K562 (cell line): ENCODE measurements at regions not wholly inside any gene's neighbourhood (a gene's known extent, or its start where the extent isn't known, plus 50 kb on each side); places are given as distances from the start of the nearest gene placed in this dataset.

Experiments used
- ATAC-seq: fragments of 200-7000 bp; cut with Tn5 transposase; 3 replicates; pipeline ENCODE4 v1.9.1; 2020; ENCODE audit warnings: moderate library complexity
- BruUV-seq: library from RNA; stranded (reverse); fragments of 400-500 nt; replicated peaks from 2 replicates; lab custom pipeline; 2021; lab: Mats Ljungman, UMichigan
- CTCF ChIA-PET: fragments of 300-600 bp; formaldehyde crosslinking; extraction: SDS; loops from one replicate; lab custom pipeline; 2021; ENCODE audit warnings: low intra/inter-chr PET ratio; lab: Yijun Ruan, JAX
- POLR2A ChIA-PET: fragments of 300-600, 350-650 bp; sonication (Branson Sonifier 250); formaldehyde crosslinking; extraction: SDS; loops from one replicate; lab custom pipeline; 2021; ENCODE audit warnings: antibody characterized with exemption, inconsistent platforms; lab: Yijun Ruan, JAX
- DNase-seq, 4 experiments: peaks; one replicate each; pipeline versions ENCODE4 v3.0.0 to v3.0.0-alpha.2; 2011 to 2018; ENCODE audit warnings: low spot score in 3 of 4, mixed read lengths in 3 of 4; ENCODE audit errors: extremely low read depth in 1 of 4
- FAIRE-seq: peaks from 2 replicates; lab custom pipeline; 2011; peaks lifted over from hg19 to GRCh38; lab: Jason Lieb, UNC
- H2AFZ ChIP-seq: 2 replicates; pipeline ENCODE4 v1.6.0; 2011; ENCODE audit warnings: low read depth, low read length, control low read depth, inconsistent platforms
- H3K27ac ChIP-seq: fragments of 200-600 bp; 3 replicates; pipeline ENCODE4 v1.8.0; 2011; ENCODE audit warnings: low read depth, mild to moderate bottlenecking, control low read depth, inconsistent platforms, low read length, moderate library complexity, mixed read lengths; ENCODE audit errors: extremely low read depth
- H3K27me3 ChIP-seq, 2 experiments: fragments of 300-600 bp in 1 of 2; 2 replicates in 1 of 2; 3 replicates in 1 of 2; pipeline versions ENCODE4 v1.6.0 to v1.8.0; 2011; ENCODE audit warnings: inconsistent platforms in 2 of 2, low read length in 2 of 2, mild to moderate bottlenecking in 1 of 2, mixed read lengths in 1 of 2, moderate library complexity in 1 of 2; ENCODE audit not compliant: control insufficient read depth in 2 of 2, insufficient read depth in 2 of 2
- H3K36me3 ChIP-seq: fragments of 300-600 bp; 3 replicates; pipeline ENCODE4 v1.8.0; 2011; ENCODE audit warnings: mild to moderate bottlenecking, low read length, inconsistent platforms; ENCODE audit not compliant: control insufficient read depth, insufficient read depth
- H3K4me1 ChIP-seq, 2 experiments: fragments of 200-600 bp in 1 of 2; replicated peaks in 1 of 2; 2 replicates in 1 of 2; 3 replicates in 1 of 2; pipeline versions ENCODE4 v1.5.1 to v1.8.0; 2011; ENCODE audit warnings: inconsistent platforms in 2 of 2, low read length in 2 of 2, mild to moderate bottlenecking in 1 of 2, mixed read lengths in 1 of 2, moderate library complexity in 1 of 2; ENCODE audit not compliant: control insufficient read depth in 2 of 2, insufficient read depth in 2 of 2
- H3K4me2 ChIP-seq: 2 replicates; pipeline ENCODE4 v1.6.1; 2011; ENCODE audit warnings: low read length, control low read depth, inconsistent platforms, mixed read lengths; ENCODE audit not compliant: insufficient read depth
- H3K4me3 ChIP-seq: fragments of 200-600 bp; sonication (generic), shearing (Covaris generic); 2 replicates; pipeline ENCODE4 v1.5.1; 2016; ENCODE audit warnings: control low read depth, inconsistent platforms
- H3K79me2 ChIP-seq: fragments of 200-600 bp; 3 replicates; pipeline ENCODE4 v1.8.0; 2011; ENCODE audit warnings: low read length, inconsistent platforms; ENCODE audit not compliant: control insufficient read depth, insufficient read depth
- H3K9ac ChIP-seq, 2 experiments: 2 replicates each; pipeline versions ENCODE4 v1.6.0 to v1.6.1; 2011; ENCODE audit warnings: low read depth in 2 of 2, low read length in 2 of 2, control low read depth in 1 of 2, inconsistent platforms in 1 of 2, mild to moderate bottlenecking in 1 of 2, mixed read lengths in 1 of 2; ENCODE audit not compliant: insufficient read depth in 1 of 2
- H3K9me1 ChIP-seq: one replicate; pipeline ENCODE4 v1.6.0; 2011; ENCODE audit warnings: inconsistent platforms, mild to moderate bottlenecking, low read length, moderate library complexity; ENCODE audit not compliant: control insufficient read depth, insufficient read depth
- H3K9me3 ChIP-seq: replicated peaks from 2 replicates; pipeline ENCODE4 v1.5.1; 2011; ENCODE audit warnings: low read depth, low read length, inconsistent platforms; ENCODE audit not compliant: control insufficient read depth, insufficient read depth
- H4K20me1 ChIP-seq: replicated peaks from 2 replicates; pipeline ENCODE4 v1.6.1; 2011; ENCODE audit warnings: low read length, inconsistent platforms, mixed read lengths; ENCODE audit not compliant: control insufficient read depth, insufficient read depth
- ARID4B ChIP-seq: sonication (generic); formaldehyde crosslinking; IDR thresholded peaks from 2 replicates; pipeline ENCODE4 v1.8.0; 2022; ENCODE audit warnings: mild to moderate bottlenecking, missing genetic modification reagents
- CHD4 ChIP-seq: fragments of 200-600 bp; sonication (generic); IDR thresholded peaks from 3 replicates; pipeline ENCODE4 v1.6.1; 2012; ENCODE audit warnings: low read depth, mild to moderate bottlenecking, mixed read lengths, low read length, inconsistent platforms; ENCODE audit not compliant: insufficient read depth, insufficient replicate concordance, poor library complexity, severe bottlenecking
- EHMT2 ChIP-seq: fragments of 450-650 bp; IDR thresholded peaks from 2 replicates; pipeline ENCODE4 v1.6.1; 2018; ENCODE audit warnings: antibody characterized with exemption
- HOXB6 ChIP-seq: fragments of 250-450 bp; sonication (Bioruptor Pico); IDR thresholded peaks from 2 replicates; pipeline ENCODE4 v1.5.1; 2022; ENCODE audit warnings: mild to moderate bottlenecking, borderline replicate concordance
- NBN ChIP-seq: fragments of 450-650 bp; IDR thresholded peaks from 2 replicates; pipeline ENCODE4 v1.6.1; 2016; ENCODE audit warnings: low read depth, mild to moderate bottlenecking
- NCOA1 ChIP-seq: fragments of 450-650 bp; IDR thresholded peaks from 2 replicates; pipeline ENCODE4 v1.6.1; 2016; ENCODE audit warnings: low read depth
- NCOA2 ChIP-seq, 2 experiments: fragments of 450-650 bp; IDR thresholded peaks; 2 replicates each; pipeline ENCODE4 v1.6.1; 2018; ENCODE audit warnings: mild to moderate bottlenecking in 2 of 2, moderate library complexity in 1 of 2; ENCODE audit not compliant: partially characterized antibody in 2 of 2
- POLR2A ChIP-seq: fragments of 450-650 bp; conservative IDR thresholded peaks from 2 replicates; pipeline ENCODE4 v1.6.1; 2016
- RBM25 ChIP-seq: fragments of 200-400 bp; formaldehyde crosslinking; IDR thresholded peaks from 2 replicates; pipeline ENCODE4 v1.6.1; 2018; ENCODE audit warnings: low read length, low read depth, moderate library complexity; ENCODE audit not compliant: severe bottlenecking
- SETDB1 ChIP-seq: IDR thresholded peaks from one replicate; pipeline ENCODE4 v1.6.1; 2012; ENCODE audit warnings: low read length, control low read depth, inconsistent platforms
- SMARCE1 ChIP-seq: fragments of 450-650 bp; IDR thresholded peaks from 2 replicates; pipeline ENCODE4 v1.7.1; 2016; ENCODE audit warnings: mild to moderate bottlenecking
- XRCC3 ChIP-seq: fragments of 450-650 bp; IDR thresholded peaks from 2 replicates; pipeline ENCODE4 v1.6.1; 2017; ENCODE audit warnings: mild to moderate bottlenecking, moderate library complexity
- ZNF436 ChIP-seq: fragments of 250-450, 450-650 bp; sonication (Bioruptor Pico); formaldehyde crosslinking; IDR thresholded peaks from 2 replicates; pipeline ENCODE4 v1.7.0; 2020; ENCODE audit warnings: mild to moderate bottlenecking
- WGBS: fragments of 100-300 bp; shearing (Covaris generic); methylation state at CpG from one replicate; pipeline ENCODE4 v1.1.6; 2016; ENCODE audit warnings: low coverage, mixed read lengths; ENCODE audit not compliant: insufficient coverage; ENCODE audit errors: missing lambda C conversion rate; 5-methylcytosine and 5-hydroxymethylcytosine counted together
- in situ Hi-C: fragments of 300-500 bp; cut with MboI; formaldehyde crosslinking; loops from 4 replicates; pipeline ENCODE4 v1.15.0; 2018; ENCODE audit warnings: inconsistent platforms, mixed read lengths
- intact Hi-C: fragments of 100-400 bp; cut with micrococcal nuclease; formaldehyde crosslinking; loops from 2 replicates; pipeline ENCODE4 v1.14.2; 2022

GRCh38 chr9:642014-642413 is 199.5 kb upstream of the DMRT1 start:
- Histone ChIP-seq H3K27me3 (no peaks in the 10 kb centered on the region; a peak in 1 of 5 replicates), H3K9ac (no peak overlapping the region), H3K4me1 (no peaks in the 10 kb centered on the region), H3K36me3 (no peaks in the 10 kb centered on the region), H3K27ac (no peak overlapping the region), H3K4me3 (no peak overlapping the region), H4K20me1 (no peaks in the 10 kb centered on the region), H2AFZ (no peak overlapping the region)
- ChIA-PET CTCF (no interaction called here), POLR2A (interaction anchor here (0.7 kb wide), 1 partner anchor 11 kb away, joined by 3 read pairs; no protein-coding TSS in a partner anchor)
- DNase-seq (no peak), ATAC-seq (no peak)
- WGBS, result 2% methylated on average over 6 of the region's 6 CpGs
- BruUV-seq, result no TSS peak
- TF ChIP-seq NBN (no peak), CHD4 (no peak)
- TF ChIP-seq, all 486 proteins: peak for 0
- FAIRE-seq, result no peak
- no peak overlapping the region for H3K4me2 ChIP-seq
- H3K9me1 ChIP-seq, result no peaks in the 10 kb centered on the region
- H3K9me3 ChIP-seq, result no peaks in the 10 kb centered on the region
- H3K79me2 ChIP-seq, result no peaks in the 10 kb centered on the region
- in situ Hi-C loops, result no loop called here
- intact Hi-C loops, result no loop called here

GRCh38 chr9:643966-644365 is 197.5 kb upstream of the DMRT1 start:
- WGBS, result 2% methylated on average over 5 of the region's 5 CpGs
- H3K9me1 ChIP-seq, result no peaks in the 10 kb centered on the region
- intact Hi-C loops (no loop called here), in situ Hi-C loops (no loop called here)
- ChIA-PET POLR2A (no interaction called here), CTCF (no interaction called here)
- H3K4me2 ChIP-seq, result no peak overlapping the region
- no peaks in the 10 kb centered on the region for H4K20me1 ChIP-seq
- ATAC-seq, result no peak
- no peak for FAIRE-seq
- no peak overlapping the region for H3K27ac ChIP-seq
- no peaks in the 10 kb centered on the region for H3K79me2 ChIP-seq
- no peaks in the 10 kb centered on the region for H3K36me3 ChIP-seq
- no peak overlapping the region for H3K9ac ChIP-seq
- no peak overlapping the region for H2AFZ ChIP-seq
- no TSS peak for BruUV-seq
- no peaks in the 10 kb centered on the region for H3K4me1 ChIP-seq
- no peaks in the 10 kb centered on the region; a peak in 1 of 5 replicates for H3K27me3 ChIP-seq
- H3K9me3 ChIP-seq, result no peaks in the 10 kb centered on the region
- no peak overlapping the region for H3K4me3 ChIP-seq
- no peak for DNase-seq
- TF ChIP-seq ZNF436 (no peak), SMARCE1 (no peak), NCOA1 (no peak), ARID4B (no peak), HOXB6 (no peak), EHMT2 (no peak), NCOA2 (IDR thresholded peaks at IDR 0.05; ENCODE audit: partially characterized antibody in 2 of 2) (no peak), XRCC3 (no peak), SETDB1 (no peak), POLR2A (no peak), RBM25 (no peak)
